ENCODE measurements at regions not wholly inside any gene's neighbourhood (a gene's known extent, or its start where the extent isn't known, plus 50 kb on each side); places are given as distances from the start of the nearest gene placed in this dataset.

DNA sequence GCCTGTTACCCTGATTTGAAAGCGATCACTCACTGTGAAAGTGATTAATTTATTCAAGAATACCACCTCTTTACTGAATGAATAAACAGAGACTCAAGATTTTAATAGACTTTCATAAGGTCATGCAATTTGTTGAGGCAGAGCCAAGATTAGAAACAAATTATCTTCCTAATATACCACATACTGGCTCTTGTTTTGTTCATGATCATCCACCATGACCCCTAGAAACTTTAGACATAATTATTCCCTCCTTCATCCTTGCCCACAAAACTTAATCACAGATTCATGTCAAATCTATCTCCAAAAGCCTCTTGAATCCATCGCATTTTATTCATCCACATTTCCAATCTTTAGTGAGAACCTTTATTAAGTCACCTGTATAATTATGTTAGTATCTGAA is 152.3 kb downstream of the ATXN7L3B start:
- Histone ChIP-seq H3K4me3 (no peak overlapping the region), H3K27ac (no peak overlapping the region), H3K4me1 (ENCODE audit: control insufficient read depth in 1 of 2, low read depth in 2 of 2) (no peaks in the 10 kb centered on the region), H3K36me3 (no peaks in the 10 kb centered on the region), H3K9me3 (no peaks in the 10 kb centered on the region), H3K27me3 (replicated peaks; ENCODE audit: insufficient read depth) (no peaks in the 10 kb centered on the region)
- DNase-seq (ENCODE audit: low spot score), result no peak
- no peak for TF ChIP-seq CTCF (IDR thresholded peaks at IDR 0.05)
- no peak for ATAC-seq (ENCODE audit: insufficient number of reproducible peaks, low FRiP score, low read depth)

GRCh38 chr12:74719447-74719846 is 181.8 kb downstream of the ATXN7L3B start:
- no peak for TF ChIP-seq CTCF (IDR thresholded peaks at IDR 0.05)
- Histone ChIP-seq H3K27ac (no peak overlapping the region), H3K9me3 (no peaks in the 10 kb centered on the region), H3K27me3 (replicated peaks; ENCODE audit: insufficient read depth) (no peaks in the 10 kb centered on the region), H3K4me1 (ENCODE audit: control insufficient read depth in 1 of 2, low read depth in 2 of 2) (no peaks in the 10 kb centered on the region), H3K4me3 (no peak overlapping the region), H3K36me3 (no peaks in the 10 kb centered on the region)
- ATAC-seq (ENCODE audit: insufficient number of reproducible peaks, low FRiP score, low read depth) (no peak), DNase-seq (ENCODE audit: low spot score) (no peak)

- H3K27me3 ChIP-seq (replicated peaks; ENCODE audit: insufficient read depth), result no peaks in the 10 kb centered on the region
- no peak for DNase-seq (ENCODE audit: low spot score)
- H3K27ac ChIP-seq, result no peak overlapping the region
- no peak overlapping the region for H3K4me3 ChIP-seq
- ATAC-seq (ENCODE audit: insufficient number of reproducible peaks, low FRiP score, low read depth), result no peak
- H3K9me3 ChIP-seq, result no peaks in the 10 kb centered on the region
- H3K4me1 ChIP-seq (ENCODE audit: control insufficient read depth in 1 of 2, low read depth in 2 of 2), result no peaks in the 10 kb centered on the region
- no peak for TF ChIP-seq CTCF (IDR thresholded peaks at IDR 0.05)
- H3K36me3 ChIP-seq, result no peaks in the 10 kb centered on the region
These were observed 185.1 kb downstream of the ATXN7L3B start for GRCh38 chr12:74722709-74723108.

GRCh38 chr12:74725154-74725553 is 187.5 kb downstream of the ATXN7L3B start:
- Histone ChIP-seq H3K36me3 (no peaks in the 10 kb centered on the region), H3K27me3 (replicated peaks; ENCODE audit: insufficient read depth) (no peaks in the 10 kb centered on the region), H3K9me3 (no peaks in the 10 kb centered on the region), H3K27ac (no peak overlapping the region), H3K4me1 (ENCODE audit: control insufficient read depth in 1 of 2, low read depth in 2 of 2) (no peaks in the 10 kb centered on the region), H3K4me3 (no peak overlapping the region)
- ATAC-seq (ENCODE audit: insufficient number of reproducible peaks, low FRiP score, low read depth), result no peak
- no peak for TF ChIP-seq CTCF (IDR thresholded peaks at IDR 0.05)
- no peak for DNase-seq (ENCODE audit: low spot score)

- DNase-seq (ENCODE audit: low spot score) (no peak), ATAC-seq (ENCODE audit: insufficient number of reproducible peaks, low FRiP score, low read depth) (no peak)
- H3K9me3 ChIP-seq, result no peaks in the 10 kb centered on the region
- H3K36me3 ChIP-seq, result no peaks in the 10 kb centered on the region
- no peaks in the 10 kb centered on the region for H3K4me1 ChIP-seq (ENCODE audit: control insufficient read depth in 1 of 2, low read depth in 2 of 2)
- no peak overlapping the region for H3K27ac ChIP-seq
- H3K27me3 ChIP-seq (replicated peaks; ENCODE audit: insufficient read depth), result no peaks in the 10 kb centered on the region
- TF ChIP-seq CTCF (IDR thresholded peaks at IDR 0.05), result no peak
- no peak overlapping the region for H3K4me3 ChIP-seq
These were observed 190.4 kb downstream of the ATXN7L3B start for GRCh38 chr12:74728006-74728405.
